Endothelial cell of umbilical vein (primary cell): ENCODE measurements at regions not wholly inside any gene's neighbourhood (a gene's known extent, or its start where the extent isn't known, plus 50 kb on each side); places are given as distances from the start of the nearest gene placed in this dataset.

Source experiments
- BruUV-seq: library from RNA; stranded (reverse); fragments of 400-500 nt; replicated peaks from 2 replicates; lab custom pipeline; 2021; lab: Mats Ljungman, UMichigan
- CTCF ChIA-PET: fragments of 300-600, 350-600 bp; sonication (Branson Sonifier 250); formaldehyde crosslinking; loops from one replicate; lab custom pipeline; 2021; ENCODE audit warnings: antibody characterized with exemption, inconsistent platforms; lab: Charles Lee
- POLR2A ChIA-PET: fragments of 300-600, 350-600 bp; sonication (Branson Sonifier 250); formaldehyde crosslinking; loops from one replicate; lab custom pipeline; 2021; ENCODE audit warnings: antibody characterized with exemption, inconsistent platforms; lab: Charles Lee
- DNase-seq: peaks from one replicate; pipeline ENCODE4 v3.0.0-alpha.2; 2011; ENCODE audit warnings: low read depth, low spot score
- FAIRE-seq: peaks from 2 replicates; lab custom pipeline; 2011; peaks lifted over from hg19 to GRCh38; lab: Jason Lieb, UNC
- H2AFZ ChIP-seq: 2 replicates; pipeline ENCODE4 v1.6.0; 2012; ENCODE audit warnings: low read depth, low read length, control low read depth, inconsistent platforms
- H3K27ac ChIP-seq: 2 replicates; pipeline ENCODE4 v1.5.1; 2011; ENCODE audit warnings: low read depth, mild to moderate bottlenecking, control low read depth, low read length, moderate library complexity; ENCODE audit not compliant: insufficient read depth
- H3K27me3 ChIP-seq, 2 experiments: 2 replicates each; pipeline versions ENCODE4 v1.6.0 to v1.6.1; 2011; ENCODE audit warnings: low read length in 2 of 2, mixed read lengths in 1 of 2; ENCODE audit not compliant: control insufficient read depth in 2 of 2, insufficient read depth in 2 of 2
- H3K36me3 ChIP-seq, 2 experiments: 2 replicates in 1 of 2; 3 replicates in 1 of 2; pipeline ENCODE4 v1.5.1; 2011; ENCODE audit warnings: low read length in 2 of 2, mild to moderate bottlenecking in 1 of 2, moderate library complexity in 1 of 2; ENCODE audit not compliant: control insufficient read depth in 2 of 2, insufficient read depth in 2 of 2; ENCODE audit errors: extremely low read depth in 1 of 2
- H3K4me1 ChIP-seq: 3 replicates; pipeline ENCODE4 v1.5.1; 2011; ENCODE audit warnings: mild to moderate bottlenecking, low read length; ENCODE audit not compliant: control insufficient read depth, insufficient read depth; ENCODE audit errors: extremely low read depth
- H3K4me2 ChIP-seq: 2 replicates; pipeline ENCODE4 v1.6.1; 2011; ENCODE audit warnings: low read length, control low read depth, mixed read lengths; ENCODE audit not compliant: insufficient read depth
- H3K4me3 ChIP-seq, 3 experiments: fragments of 200-600 bp in 1 of 3; sonication (generic), shearing (Covaris generic) in 1 of 3; replicated peaks in 1 of 3; 2 replicates each; pipeline ENCODE4 v1.5.1; 2011 to 2016; ENCODE audit warnings: control low read depth in 3 of 3, low read length in 3 of 3, mild to moderate bottlenecking in 2 of 3, inconsistent platforms in 1 of 3, low read depth in 1 of 3, moderate library complexity in 1 of 3; ENCODE audit not compliant: insufficient read depth in 1 of 3
- H3K79me2 ChIP-seq: 2 replicates; pipeline ENCODE4 v1.6.0; 2012; ENCODE audit warnings: low read length, inconsistent platforms; ENCODE audit not compliant: control insufficient read depth, insufficient read depth
- H3K9ac ChIP-seq: replicated peaks from 2 replicates; pipeline ENCODE3; 2011; ENCODE audit warnings: low read length, control low read depth; ENCODE audit not compliant: insufficient read depth; ENCODE audit errors: extremely low read depth
- H3K9me1 ChIP-seq: replicated peaks from 3 replicates; pipeline ENCODE4 v1.6.0; 2011; ENCODE audit warnings: mild to moderate bottlenecking, low read length; ENCODE audit not compliant: control insufficient read depth, insufficient read depth; ENCODE audit errors: extremely low read depth
- H3K9me3 ChIP-seq: replicated peaks from 2 replicates; pipeline ENCODE4 v1.5.1; 2012; ENCODE audit warnings: low read length, inconsistent platforms; ENCODE audit not compliant: control insufficient read depth, insufficient read depth
- H4K20me1 ChIP-seq: replicated peaks from 2 replicates; pipeline ENCODE3; 2011; ENCODE audit warnings: mild to moderate bottlenecking, low read length; ENCODE audit not compliant: control insufficient read depth, insufficient read depth; ENCODE audit errors: extremely low read depth
- EZH2 ChIP-seq: IDR thresholded peaks from 2 replicates; pipeline ENCODE4 v1.6.1; 2012; ENCODE audit warnings: borderline replicate concordance, low read depth, mild to moderate bottlenecking, moderate library complexity, low read length, inconsistent platforms; ENCODE audit not compliant: severe bottlenecking
- FOS ChIP-seq: IDR thresholded peaks from 2 replicates; pipeline ENCODE4 v1.6.1; 2011; ENCODE audit warnings: mild to moderate bottlenecking, low read length, moderate library complexity, borderline replicate concordance; ENCODE audit not compliant: insufficient read depth
- GATA2 ChIP-seq: IDR thresholded peaks from 2 replicates; pipeline ENCODE4 v1.7.0; 2011; ENCODE audit warnings: low read depth, mild to moderate bottlenecking, moderate library complexity, mixed read lengths, low read length; ENCODE audit not compliant: insufficient read length, insufficient read depth
- JUN ChIP-seq: IDR thresholded peaks from 2 replicates; pipeline ENCODE4 v1.6.1; 2011; ENCODE audit warnings: borderline replicate concordance, low read depth; ENCODE audit not compliant: insufficient read length, insufficient read depth
- MYC ChIP-seq: IDR thresholded peaks from one replicate; pipeline ENCODE4 v1.6.1; 2011; ENCODE audit warnings: mild to moderate bottlenecking, low read depth, low read length
- POLR2A ChIP-seq: IDR thresholded peaks from 2 replicates; pipeline ENCODE4 v1.6.1; 2012; ENCODE audit warnings: low read depth, mild to moderate bottlenecking, control low read depth, low read length
- POLR2AphosphoS5 ChIP-seq: IDR thresholded peaks from 2 replicates; pipeline ENCODE4 v1.6.1; 2012; ENCODE audit warnings: low read depth, mild to moderate bottlenecking, control low read depth, low read length, moderate library complexity; ENCODE audit not compliant: insufficient read depth
- dilution Hi-C: fragments of 300-500 bp; cut with MboI; formaldehyde crosslinking; loops from one replicate; pipeline ENCODE4 v1.15.0; 2019; ENCODE audit warnings: low sequenced_read_pairs; ENCODE audit not compliant: extremely low pct_ligation_motif_present
- intact Hi-C: fragments of 100-400 bp; cut with micrococcal nuclease; formaldehyde crosslinking; loops from one replicate; pipeline ENCODE4 v1.10.0; 2022
- TF ChIP-seq, protein P1 (sequence below), 2 donors: IDR thresholded peaks; 1 replicate in 1 of 2; 2 replicates in 1 of 2; pipeline ENCODE4 v1.5.1; 2011; ENCODE audit warnings: low read length in 2 of 2, mild to moderate bottlenecking in 2 of 2, moderate library complexity in 2 of 2, control low read depth in 1 of 2, inconsistent platforms in 1 of 2, low read depth in 1 of 2; ENCODE audit not compliant: insufficient read depth in 1 of 2; ENCODE audit errors: extremely low read depth in 1 of 2
- TF ChIP-seq, protein P2 (sequence below): IDR thresholded peaks from 2 replicates; pipeline ENCODE4 v1.6.1; 2011; ENCODE audit not compliant: insufficient read depth, insufficient read length

DNA sequence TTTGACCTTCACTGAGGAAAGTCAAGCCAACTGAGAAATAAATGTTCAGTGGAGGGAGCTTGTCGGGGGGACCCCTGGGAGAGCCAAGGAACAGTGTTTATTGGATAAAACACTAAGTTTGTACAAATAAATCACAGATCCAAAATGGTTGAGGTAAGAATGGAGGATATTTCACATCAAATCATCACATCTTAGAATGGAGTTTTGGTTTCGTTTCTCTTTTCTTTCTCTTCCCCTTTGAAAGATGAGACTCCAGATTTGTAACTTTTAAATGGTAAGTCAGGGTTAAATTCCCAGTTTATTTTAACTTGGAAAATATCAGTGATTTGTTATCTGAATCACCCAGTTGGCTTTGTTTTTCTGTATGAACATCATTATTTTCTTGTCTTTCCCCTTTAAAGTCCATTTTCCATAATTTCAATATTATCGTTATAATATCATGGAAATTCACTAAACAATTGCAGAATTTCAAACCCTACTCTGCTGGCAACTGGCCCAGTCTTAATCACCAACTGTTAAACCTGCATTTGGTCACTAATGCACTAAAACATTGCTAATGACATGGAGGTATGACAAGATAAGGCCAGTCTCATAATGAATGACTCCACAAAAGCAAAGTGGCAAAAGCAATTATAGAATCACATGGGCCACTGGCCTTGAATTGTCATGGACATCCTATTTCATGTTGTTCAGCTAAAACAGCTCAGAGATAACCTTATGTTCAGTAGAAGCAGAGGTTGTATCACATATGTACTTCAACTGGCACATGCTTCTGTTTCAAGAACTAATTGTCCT lies 295.1 kb downstream of the SHOX2 start:
- DNase-seq, result no peak
- BruUV-seq, result no TSS peak
- Histone ChIP-seq H4K20me1 (no peaks in the 10 kb centered on the region), H3K4me2 (no peak overlapping the region), H3K79me2 (no peaks in the 10 kb centered on the region), H3K4me1 (no peaks in the 10 kb centered on the region), H3K9me3 (no peaks in the 10 kb centered on the region), H2AFZ (no peak overlapping the region), H3K36me3 (no peaks in the 10 kb centered on the region), H3K4me3 (no peak overlapping the region), H3K27ac (no peak overlapping the region), H3K9ac (no peak overlapping the region), H3K9me1 (no peaks in the 10 kb centered on the region), H3K27me3 (no peaks in the 10 kb centered on the region)
- POLR2A ChIA-PET, result no interaction called here
- no peak for FAIRE-seq
- CTCF ChIA-PET, result no interaction called here
- dilution Hi-C loops (no loop called here), intact Hi-C loops (no loop called here)
- TF ChIP-seq MYC (no peak), FOS (no peak), POLR2A (no peak), EZH2 (no peak), JUN (no peak), GATA2 (no peak), POLR2AphosphoS5 (no peak)
- TF ChIP-seq, protein P1, sequence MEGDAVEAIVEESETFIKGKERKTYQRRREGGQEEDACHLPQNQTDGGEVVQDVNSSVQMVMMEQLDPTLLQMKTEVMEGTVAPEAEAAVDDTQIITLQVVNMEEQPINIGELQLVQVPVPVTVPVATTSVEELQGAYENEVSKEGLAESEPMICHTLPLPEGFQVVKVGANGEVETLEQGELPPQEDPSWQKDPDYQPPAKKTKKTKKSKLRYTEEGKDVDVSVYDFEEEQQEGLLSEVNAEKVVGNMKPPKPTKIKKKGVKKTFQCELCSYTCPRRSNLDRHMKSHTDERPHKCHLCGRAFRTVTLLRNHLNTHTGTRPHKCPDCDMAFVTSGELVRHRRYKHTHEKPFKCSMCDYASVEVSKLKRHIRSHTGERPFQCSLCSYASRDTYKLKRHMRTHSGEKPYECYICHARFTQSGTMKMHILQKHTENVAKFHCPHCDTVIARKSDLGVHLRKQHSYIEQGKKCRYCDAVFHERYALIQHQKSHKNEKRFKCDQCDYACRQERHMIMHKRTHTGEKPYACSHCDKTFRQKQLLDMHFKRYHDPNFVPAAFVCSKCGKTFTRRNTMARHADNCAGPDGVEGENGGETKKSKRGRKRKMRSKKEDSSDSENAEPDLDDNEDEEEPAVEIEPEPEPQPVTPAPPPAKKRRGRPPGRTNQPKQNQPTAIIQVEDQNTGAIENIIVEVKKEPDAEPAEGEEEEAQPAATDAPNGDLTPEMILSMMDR (IDR thresholded peaks at IDR 0.05; ENCODE audit: extremely low read depth in 1 of 2, insufficient read depth in 1 of 2, low read depth in 1 of 2, low read length in 2 of 2), result no peak
- TF ChIP-seq, protein P2, sequence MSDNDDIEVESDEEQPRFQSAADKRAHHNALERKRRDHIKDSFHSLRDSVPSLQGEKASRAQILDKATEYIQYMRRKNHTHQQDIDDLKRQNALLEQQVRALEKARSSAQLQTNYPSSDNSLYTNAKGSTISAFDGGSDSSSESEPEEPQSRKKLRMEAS, result no peak
